SU-DHL-6 (cell line): ENCODE measurements at regions not wholly inside any gene's neighbourhood (a gene's known extent, or its start where the extent isn't known, plus 50 kb on each side); places are given as distances from the start of the nearest gene placed in this dataset.

Experiments used
- H2AFZ ChIP-seq: fragments of 200-600 bp; sonication (generic); 2 replicates; pipeline ENCODE4 v1.6.1; 2014; ENCODE audit warnings: low read depth, mild to moderate bottlenecking, moderate library complexity, mixed read lengths, antibody characterized with exemption, low read length; ENCODE audit not compliant: severe bottlenecking
- H3F3A ChIP-seq: fragments of 200-600 bp; shearing (Covaris generic); 2 replicates; pipeline ENCODE4 v1.6.0; 2016; ENCODE audit warnings: antibody characterized with exemption, mild to moderate bottlenecking; ENCODE audit not compliant: insufficient read depth
- H3K27ac ChIP-seq: fragments of 200-600 bp; sonication (generic); 2 replicates; pipeline ENCODE4 v1.5.1; 2016; ENCODE audit warnings: low read depth, mild to moderate bottlenecking, low read length, moderate library complexity, mixed read lengths
- H3K27me3 ChIP-seq: fragments of 200-600 bp; sonication (generic), shearing (Covaris generic); 2 replicates; pipeline ENCODE4 v1.6.0; 2014; ENCODE audit warnings: mild to moderate bottlenecking, low read length
- H3K36me3 ChIP-seq: fragments of 200-600 bp; sonication (generic); 2 replicates; pipeline ENCODE4 v1.6.1; 2014; ENCODE audit warnings: mild to moderate bottlenecking, low read length, mixed read lengths
- H3K4me2 ChIP-seq: fragments of 300-600, 200-600 bp; shearing (Covaris generic), sonication (generic); 2 replicates; pipeline ENCODE4 v1.6.0; 2014; ENCODE audit warnings: low read length, low read depth, mild to moderate bottlenecking; ENCODE audit not compliant: poor library complexity, severe bottlenecking
- H3K4me3 ChIP-seq: fragments of 200-600 bp; sonication (generic); 2 replicates; pipeline ENCODE4 v1.5.1; 2014; ENCODE audit warnings: antibody characterized with exemption, low read length, mild to moderate bottlenecking, mixed read lengths; ENCODE audit not compliant: insufficient read depth, poor library complexity, severe bottlenecking
- H3K79me2 ChIP-seq: fragments of 200-600 bp; sonication (generic); 2 replicates; pipeline ENCODE4 v1.6.1; 2014; ENCODE audit warnings: mild to moderate bottlenecking, low read length, moderate library complexity; ENCODE audit not compliant: insufficient read depth
- H3K9ac ChIP-seq: fragments of 200-600 bp; sonication (generic); 2 replicates; pipeline ENCODE4 v1.7.0; 2014; ENCODE audit warnings: mild to moderate bottlenecking, low read length
- H3K9me2 ChIP-seq: fragments of 200-600 bp; sonication (generic); replicated peaks from 2 replicates; pipeline ENCODE4 v1.6.1; 2014; ENCODE audit warnings: low read length; ENCODE audit not compliant: insufficient read depth
- H3K9me3 ChIP-seq: fragments of 200-600 bp; sonication (generic); 2 replicates; pipeline ENCODE4 v1.6.1; 2014; ENCODE audit warnings: low read length, mixed read lengths; ENCODE audit not compliant: insufficient read depth
- H4K20me1 ChIP-seq: fragments of 200-600 bp; sonication (generic); 2 replicates; pipeline ENCODE4 v1.6.1; 2014; ENCODE audit warnings: low read depth, mild to moderate bottlenecking, antibody characterized with exemption, low read length, moderate library complexity, mixed read lengths
- EZH2phosphoT487 ChIP-seq: fragments of 200-600 bp; sonication (generic), shearing (Covaris generic); conservative IDR thresholded peaks from 2 replicates; pipeline ENCODE4 v1.6.1; 2018; ENCODE audit warnings: mild to moderate bottlenecking, antibody characterized with exemption, low read length, moderate library complexity, mixed read lengths
- TF ChIP-seq, protein P1 (sequence below): fragments of 200-600 bp; sonication (generic); IDR thresholded peaks from one replicate; pipeline ENCODE4 v1.5.1; 2017; ENCODE audit warnings: antibody characterized with exemption, mild to moderate bottlenecking, low read length, moderate library complexity; ENCODE audit not compliant: insufficient read depth, poor library complexity, severe bottlenecking

DNA sequence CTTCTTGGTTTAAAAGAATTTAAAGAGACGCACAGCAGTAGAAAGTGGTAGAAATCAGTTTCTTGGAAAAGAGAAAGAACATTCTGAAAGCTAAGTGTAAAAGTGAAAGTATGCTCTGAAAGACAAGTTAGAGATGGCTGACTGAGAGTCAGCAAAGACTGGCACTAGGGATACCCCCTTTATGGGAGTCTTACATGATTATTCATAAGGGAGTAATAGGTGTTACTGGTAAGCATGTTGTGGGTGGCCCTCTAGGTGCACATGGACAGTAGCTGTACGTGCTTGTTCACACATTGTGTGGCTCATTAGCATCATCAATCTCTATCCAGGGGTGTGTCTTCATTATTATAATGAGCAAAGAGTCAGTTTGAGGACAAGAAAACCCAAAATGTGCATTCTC is 816.2 kb downstream of the CBLN2 start:
- H3F3A ChIP-seq: no peaks in the 10 kb centered on the region
- no peaks in the 10 kb centered on the region for H3K27me3 ChIP-seq
- no peak for TF ChIP-seq EZH2phosphoT487
- TF ChIP-seq, protein P1, sequence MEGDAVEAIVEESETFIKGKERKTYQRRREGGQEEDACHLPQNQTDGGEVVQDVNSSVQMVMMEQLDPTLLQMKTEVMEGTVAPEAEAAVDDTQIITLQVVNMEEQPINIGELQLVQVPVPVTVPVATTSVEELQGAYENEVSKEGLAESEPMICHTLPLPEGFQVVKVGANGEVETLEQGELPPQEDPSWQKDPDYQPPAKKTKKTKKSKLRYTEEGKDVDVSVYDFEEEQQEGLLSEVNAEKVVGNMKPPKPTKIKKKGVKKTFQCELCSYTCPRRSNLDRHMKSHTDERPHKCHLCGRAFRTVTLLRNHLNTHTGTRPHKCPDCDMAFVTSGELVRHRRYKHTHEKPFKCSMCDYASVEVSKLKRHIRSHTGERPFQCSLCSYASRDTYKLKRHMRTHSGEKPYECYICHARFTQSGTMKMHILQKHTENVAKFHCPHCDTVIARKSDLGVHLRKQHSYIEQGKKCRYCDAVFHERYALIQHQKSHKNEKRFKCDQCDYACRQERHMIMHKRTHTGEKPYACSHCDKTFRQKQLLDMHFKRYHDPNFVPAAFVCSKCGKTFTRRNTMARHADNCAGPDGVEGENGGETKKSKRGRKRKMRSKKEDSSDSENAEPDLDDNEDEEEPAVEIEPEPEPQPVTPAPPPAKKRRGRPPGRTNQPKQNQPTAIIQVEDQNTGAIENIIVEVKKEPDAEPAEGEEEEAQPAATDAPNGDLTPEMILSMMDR: no peak
- no peaks in the 10 kb centered on the region for H3K79me2 ChIP-seq
- no peaks in the 10 kb centered on the region for H3K9me2 ChIP-seq
- H3K4me2 ChIP-seq: peak overlapping the region; percentile 27
- no peaks in the 10 kb centered on the region for H3K36me3 ChIP-seq
- no peaks in the 10 kb centered on the region for H3K9me3 ChIP-seq
- H3K9ac ChIP-seq: no peak overlapping the region
- no peak overlapping the region for H3K4me3 ChIP-seq
- no peaks in the 10 kb centered on the region for H4K20me1 ChIP-seq
- peak overlapping the region; percentile 35 for H2AFZ ChIP-seq
- H3K27ac ChIP-seq: no peak overlapping the region

DNA sequence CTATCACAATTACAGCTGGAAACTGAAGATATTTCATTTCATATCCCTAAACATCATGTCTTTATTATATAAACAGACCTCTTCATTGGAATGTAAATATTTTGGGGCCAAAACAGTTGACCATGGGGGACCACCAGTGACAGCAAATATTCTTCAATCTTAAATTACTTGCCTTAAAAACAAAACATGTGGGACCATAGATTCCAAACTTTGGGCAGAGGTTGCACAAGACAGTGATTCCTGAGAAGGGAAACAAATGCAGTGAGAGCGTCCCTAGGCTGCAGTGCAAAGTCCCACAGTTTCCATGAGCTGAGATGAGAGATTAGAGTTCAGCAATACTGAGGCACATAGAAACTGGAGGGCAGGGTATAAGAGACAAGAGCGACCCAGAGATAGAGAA is 818.9 kb downstream of the CBLN2 start:
- Histone ChIP-seq H3K9me3 (no peaks in the 10 kb centered on the region), H3F3A (no peaks in the 10 kb centered on the region; the same call in 1 of the 2 replicates), H3K27ac (no peak overlapping the region), H3K36me3 (no peaks in the 10 kb centered on the region), H3K9me2 (no peaks in the 10 kb centered on the region), H3K27me3 (no peaks in the 10 kb centered on the region), H3K4me2 (no peak overlapping the region), H3K79me2 (no peaks in the 10 kb centered on the region), H2AFZ (peak overlapping the region; percentile 31), H3K4me3 (no peak overlapping the region), H4K20me1 (no peaks in the 10 kb centered on the region), H3K9ac (no peak overlapping the region)
- no peak for TF ChIP-seq EZH2phosphoT487
- TF ChIP-seq, protein P1: no peak

DNA sequence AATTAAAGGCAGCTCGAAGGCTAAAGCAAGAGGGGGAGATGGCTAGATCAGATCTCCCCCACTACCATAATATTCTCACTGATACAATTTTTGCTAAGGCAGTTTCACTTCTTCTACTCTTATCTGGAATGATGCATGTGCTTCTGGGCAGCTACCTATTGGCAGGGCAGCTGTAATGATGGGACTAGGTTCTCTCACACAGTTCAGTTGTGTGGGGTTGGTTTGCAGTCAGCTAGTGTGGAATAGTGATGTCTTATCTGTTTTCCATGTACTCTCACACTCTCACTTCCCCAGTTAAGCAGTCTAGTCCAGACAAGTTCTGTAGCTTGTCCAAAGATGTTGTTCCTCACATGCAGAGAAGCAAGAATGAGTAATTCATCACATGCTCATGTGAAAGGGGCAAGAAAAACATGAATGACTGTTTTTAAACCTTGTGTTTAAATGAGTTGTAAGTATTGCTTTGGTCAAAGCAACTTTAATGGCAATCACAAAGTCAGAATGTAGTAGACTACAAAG is 836.1 kb downstream of the CBLN2 start:
- Histone ChIP-seq H3K27ac (no peak overlapping the region), H4K20me1 (no peaks in the 10 kb centered on the region), H3K4me2 (no peak overlapping the region), H3K9ac (no peak overlapping the region), H3K27me3 (no peaks in the 10 kb centered on the region), H2AFZ (no peak overlapping the region), H3F3A (no peaks in the 10 kb centered on the region), H3K9me3 (no peaks in the 10 kb centered on the region), H3K36me3 (no peaks in the 10 kb centered on the region), H3K79me2 (no peaks in the 10 kb centered on the region), H3K4me3 (no peak overlapping the region), H3K9me2 (no peaks in the 10 kb centered on the region)
- TF ChIP-seq EZH2phosphoT487: no peak
- TF ChIP-seq, protein P1: no peak
